ENCODE measurements at regions not wholly inside any gene's neighbourhood (a gene's known extent, or its start where the extent isn't known, plus 50 kb on each side); places are given as distances from the start of the nearest gene placed in this dataset.

GRCh38 chr13:79673310-79673992, 192.5 kb downstream of the NDFIP2 start:
- ATAC-seq (peak in 3 of 4 donors; percentile 31 to 43 (median 36)), DNase-seq (no peak)
- Histone ChIP-seq H3K4me3 (no peak overlapping the region), H3K4me1 (peaks cover 0 to 31% (median 11%) of the 10 kb centered on the region in 12 donors), H3K9me3 (no peaks in the 10 kb centered on the region), H3K36me3 (no peaks in the 10 kb centered on the region), H3K27me3 (no peaks in the 10 kb centered on the region), H3K27ac (peak overlapping the region; percentile 0 to 73 (median 45))
- TF ChIP-seq, protein P1, sequence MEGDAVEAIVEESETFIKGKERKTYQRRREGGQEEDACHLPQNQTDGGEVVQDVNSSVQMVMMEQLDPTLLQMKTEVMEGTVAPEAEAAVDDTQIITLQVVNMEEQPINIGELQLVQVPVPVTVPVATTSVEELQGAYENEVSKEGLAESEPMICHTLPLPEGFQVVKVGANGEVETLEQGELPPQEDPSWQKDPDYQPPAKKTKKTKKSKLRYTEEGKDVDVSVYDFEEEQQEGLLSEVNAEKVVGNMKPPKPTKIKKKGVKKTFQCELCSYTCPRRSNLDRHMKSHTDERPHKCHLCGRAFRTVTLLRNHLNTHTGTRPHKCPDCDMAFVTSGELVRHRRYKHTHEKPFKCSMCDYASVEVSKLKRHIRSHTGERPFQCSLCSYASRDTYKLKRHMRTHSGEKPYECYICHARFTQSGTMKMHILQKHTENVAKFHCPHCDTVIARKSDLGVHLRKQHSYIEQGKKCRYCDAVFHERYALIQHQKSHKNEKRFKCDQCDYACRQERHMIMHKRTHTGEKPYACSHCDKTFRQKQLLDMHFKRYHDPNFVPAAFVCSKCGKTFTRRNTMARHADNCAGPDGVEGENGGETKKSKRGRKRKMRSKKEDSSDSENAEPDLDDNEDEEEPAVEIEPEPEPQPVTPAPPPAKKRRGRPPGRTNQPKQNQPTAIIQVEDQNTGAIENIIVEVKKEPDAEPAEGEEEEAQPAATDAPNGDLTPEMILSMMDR (IDR thresholded peaks at IDR 0.05), result no peak
- TF ChIP-seq POLR2A (IDR thresholded peaks at IDR 0.05), result no peak
- 49 to 66% (median 60%) methylated on average over 6 of the region's 6 CpGs for WGBS, 4 donors
- intact Hi-C loops (cut with DNase I), result loop anchor here in 5 of 10 donors (10.0 kb wide), 5 partner anchors 101 to 1341 kb away; no protein-coding TSS in a partner anchor

GRCh38 chr13:79671420-79671819, 190.5 kb downstream of the NDFIP2 start:
- Histone ChIP-seq H3K27me3 (no peaks in the 10 kb centered on the region), H3K27ac (no peak overlapping the region), H3K9me3 (no peaks in the 10 kb centered on the region), H3K36me3 (no peaks in the 10 kb centered on the region), H3K4me1 (peaks cover 0 to 36% (median 11%) of the 10 kb centered on the region in 12 donors), H3K4me3 (no peak overlapping the region)
- ATAC-seq (no peak), DNase-seq (no peak)
- intact Hi-C loops (cut with DNase I), result loop anchor here in 5 of 10 donors (10.0 kb wide), 5 partner anchors 103 to 1343 kb away; no protein-coding TSS in a partner anchor
- no peak for TF ChIP-seq POLR2A (IDR thresholded peaks at IDR 0.05)
- TF ChIP-seq, protein P1 (IDR thresholded peaks at IDR 0.05), result no peak
- WGBS, 4 donors, result 35 to 56% (median 42%) methylated on average over 2 of the region's 2 CpGs

- H3K36me3 ChIP-seq, result no peaks in the 10 kb centered on the region
- intact Hi-C loops (cut with DNase I), result loop anchor here in 1 of 10 donors (5.0 kb wide), 1 partner anchor 64 kb away; no protein-coding TSS in a partner anchor
- ATAC-seq (no peak), DNase-seq (no peak)
- TF ChIP-seq, protein P1 (IDR thresholded peaks at IDR 0.05), result no peak
- no peak for TF ChIP-seq POLR2A (IDR thresholded peaks at IDR 0.05)
- no peaks in the 10 kb centered on the region for H3K27me3 ChIP-seq
- no peaks in the 10 kb centered on the region for H3K9me3 ChIP-seq
- no peak overlapping the region for H3K4me3 ChIP-seq
- H3K4me1 ChIP-seq, result peaks cover 0 to 31% (median 4%) of the 10 kb centered on the region in 12 donors
- 33 to 46% (median 45%) methylated on average over 2 of the region's 2 CpGs for WGBS, 4 donors
- H3K27ac ChIP-seq, result no peak overlapping the region
Observed at GRCh38 chr13:79668201-79668752, 187.3 kb downstream of the NDFIP2 start.

DNA sequence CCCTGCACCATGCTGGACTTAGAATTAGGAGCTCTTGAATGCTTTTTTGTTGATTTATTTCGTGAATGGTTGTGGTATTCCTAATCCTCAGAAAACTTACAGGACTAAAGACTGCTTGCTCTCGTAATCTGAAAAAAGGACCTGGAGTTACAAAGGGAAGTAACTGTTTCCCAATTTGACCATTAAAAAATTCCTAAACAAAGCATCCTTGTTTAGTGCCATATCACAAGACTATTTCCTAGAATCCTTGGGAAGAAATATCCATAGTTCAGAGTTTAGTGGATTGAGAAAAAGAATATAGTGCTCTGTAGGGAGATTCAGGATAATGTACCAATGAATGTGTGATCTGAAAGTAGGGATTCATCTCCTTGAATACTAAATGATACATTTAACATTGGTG, 186.8 kb downstream of the NDFIP2 start:
- H3K27me3 ChIP-seq, result no peaks in the 10 kb centered on the region
- TF ChIP-seq, protein P1 (IDR thresholded peaks at IDR 0.05), result no peak
- no peak for TF ChIP-seq POLR2A (IDR thresholded peaks at IDR 0.05)
- intact Hi-C loops (cut with DNase I), result loop anchor here in 1 of 10 donors (5.0 kb wide), 1 partner anchor 65 kb away; no protein-coding TSS in a partner anchor
- no peaks in the 10 kb centered on the region for H3K36me3 ChIP-seq
- H3K4me3 ChIP-seq, result no peak overlapping the region
- DNase-seq (no peak), ATAC-seq (no peak)
- WGBS, 4 donors, result 86 to 89% (median 87%) methylated on average over 2 of the region's 2 CpGs
- peaks cover 0 to 31% (median 2%) of the 10 kb centered on the region in 12 donors for H3K4me1 ChIP-seq
- H3K27ac ChIP-seq, result no peak overlapping the region
- H3K9me3 ChIP-seq, result no peaks in the 10 kb centered on the region

Data from heart left ventricle (tissue), 16 donors.